Trophoblast cell (in vitro differentiated cells and primary cell): ENCODE measurements at regions not wholly inside any gene's neighbourhood (a gene's known extent, or its start where the extent isn't known, plus 50 kb on each side); places are given as distances from the start of the nearest gene placed in this dataset.

Experiments
- DNase-seq, 2 donors: peaks; one replicate each; pipeline ENCODE4 v3.0.0-alpha.2; 2016
- H2AFZ ChIP-seq: 2 replicates; pipeline ENCODE4 v1.6.1; 2013; ENCODE audit warnings: low read length, moderate library complexity, mild to moderate bottlenecking; ENCODE audit not compliant: insufficient read depth, poor library complexity
- H2AK5ac ChIP-seq: 2 replicates; pipeline ENCODE4 v1.6.1; 2013; ENCODE audit warnings: mild to moderate bottlenecking, low read length
- H2BK120ac ChIP-seq: 2 replicates; pipeline ENCODE4 v1.6.1; 2013; ENCODE audit warnings: low read length, mild to moderate bottlenecking, moderate library complexity; ENCODE audit not compliant: insufficient read depth, poor library complexity
- H2BK12ac ChIP-seq: 2 replicates; pipeline ENCODE4 v1.6.1; 2013; ENCODE audit warnings: mild to moderate bottlenecking, low read length, moderate library complexity
- H2BK5ac ChIP-seq: 2 replicates; pipeline ENCODE4 v1.6.1; 2013; ENCODE audit warnings: low read length, low read depth, moderate library complexity, mild to moderate bottlenecking; ENCODE audit not compliant: poor library complexity
- H3K14ac ChIP-seq: 2 replicates; pipeline ENCODE4 v1.6.1; 2013; ENCODE audit warnings: mild to moderate bottlenecking, low read length
- H3K18ac ChIP-seq: 2 replicates; pipeline ENCODE4 v1.6.1; 2013; ENCODE audit warnings: mild to moderate bottlenecking, low read length
- H3K23ac ChIP-seq: 2 replicates; pipeline ENCODE4 v1.6.1; 2013; ENCODE audit warnings: low read length
- H3K27ac ChIP-seq: 2 replicates; pipeline ENCODE4 v1.5.1; 2013; ENCODE audit warnings: low read depth, mild to moderate bottlenecking, inconsistent platforms, low read length, moderate library complexity
- H3K27me3 ChIP-seq: 2 replicates; pipeline ENCODE4 v1.6.1; 2013; ENCODE audit warnings: inconsistent platforms, mild to moderate bottlenecking, low read length, moderate library complexity; ENCODE audit not compliant: insufficient read depth
- H3K36me3 ChIP-seq, 2 experiments: 1 replicate in 1 of 2; 2 replicates in 1 of 2; pipeline ENCODE4 v1.6.1; 2013; ENCODE audit warnings: low read length in 2 of 2, mild to moderate bottlenecking in 2 of 2, moderate library complexity in 1 of 2; ENCODE audit not compliant: insufficient read depth in 2 of 2, control insufficient read depth in 1 of 2
- H3K4ac ChIP-seq: 2 replicates; pipeline ENCODE4 v1.6.1; 2013; ENCODE audit warnings: low read depth, mild to moderate bottlenecking, low read length, moderate library complexity
- H3K4me1 ChIP-seq, 2 experiments: 1 replicate in 1 of 2; 2 replicates in 1 of 2; pipeline ENCODE4 v1.6.1; 2013; ENCODE audit warnings: low read length in 2 of 2, mild to moderate bottlenecking in 2 of 2, moderate library complexity in 1 of 2; ENCODE audit not compliant: insufficient read depth in 2 of 2, control insufficient read depth in 1 of 2
- H3K4me2 ChIP-seq: 2 replicates; pipeline ENCODE4 v1.6.1; 2013; ENCODE audit warnings: inconsistent platforms, mild to moderate bottlenecking, low read length, moderate library complexity
- H3K4me3 ChIP-seq: 2 replicates; pipeline ENCODE4 v1.5.1; 2013; ENCODE audit warnings: mild to moderate bottlenecking, low read depth, low read length, inconsistent platforms
- H3K79me1 ChIP-seq: one replicate; pipeline ENCODE4 v1.6.1; 2013; ENCODE audit warnings: low read length
- H3K79me2 ChIP-seq: 2 replicates; pipeline ENCODE4 v1.6.1; 2013; ENCODE audit warnings: low read length, mild to moderate bottlenecking; ENCODE audit not compliant: control insufficient read depth, insufficient read depth, poor library complexity
- H3K9ac ChIP-seq: 2 replicates; pipeline ENCODE4 v1.6.1; 2013; ENCODE audit warnings: mild to moderate bottlenecking, low read length
- H3K9me3 ChIP-seq: 2 replicates; pipeline ENCODE4 v1.6.1; 2013; ENCODE audit warnings: low read depth, mild to moderate bottlenecking, control low read depth, inconsistent platforms, low read length; ENCODE audit not compliant: insufficient read depth
- H4K12ac ChIP-seq: 2 replicates; pipeline ENCODE4 v1.6.1; 2013; ENCODE audit warnings: low read depth, mild to moderate bottlenecking, low read length, moderate library complexity
- H4K8ac ChIP-seq: 2 replicates; pipeline ENCODE4 v1.6.1; 2013; ENCODE audit warnings: low read depth, mild to moderate bottlenecking, low read length, moderate library complexity
- H4K91ac ChIP-seq: one replicate; pipeline ENCODE4 v1.6.1; 2013; ENCODE audit warnings: low read depth, mild to moderate bottlenecking, low read length, moderate library complexity
- WGBS: extraction: QIAGEN DNeasy Blood & Tissue Kit; methylation state at CpG from one replicate; pipeline ENCODE4 v1.1.7; 2013; ENCODE audit warnings: missing lambda C conversion rate; ENCODE audit not compliant: insufficient read length, insufficient coverage; ENCODE audit errors: extremely low coverage; 5-methylcytosine and 5-hydroxymethylcytosine counted together

- Histone ChIP-seq H3K4me1 (no peaks in the 10 kb centered on the region), H3K14ac (no peak overlapping the region), H2AFZ (no peak overlapping the region), H2BK120ac (no peak overlapping the region), H4K8ac (no peak overlapping the region), H4K12ac (no peak overlapping the region), H2AK5ac (no peak overlapping the region), H3K79me2 (no peaks in the 10 kb centered on the region), H3K4me2 (no peak overlapping the region), H3K27me3 (no peaks in the 10 kb centered on the region), H3K36me3 (no peaks in the 10 kb centered on the region), H3K18ac (no peak overlapping the region), H3K4ac (no peak overlapping the region), H3K9me3 (peaks cover 2% of the 10 kb centered on the region), H3K79me1 (no peaks in the 10 kb centered on the region), H2BK12ac (no peak overlapping the region), H3K23ac (no peak overlapping the region), H3K4me3 (no peak overlapping the region), H3K9ac (no peak overlapping the region), H3K27ac (no peak overlapping the region), H4K91ac (no peak overlapping the region), H2BK5ac (no peak overlapping the region)
- DNase-seq, result peak in 1 of 2 donors; percentile 36
- WGBS, result no CpG with 5 or more reads among the region's 10 CpGs
Measured at GRCh38 chr6:1136415-1136774, 175.5 kb upstream of the FOXQ1 start.

GRCh38 chr6:1135726-1136414, 176.0 kb upstream of the FOXQ1 start:
- Histone ChIP-seq H3K14ac (no peak overlapping the region), H3K18ac (no peak overlapping the region), H3K23ac (no peak overlapping the region), H2BK5ac (no peak overlapping the region), H3K79me1 (no peaks in the 10 kb centered on the region), H3K4me1 (no peaks in the 10 kb centered on the region), H4K12ac (no peak overlapping the region), H3K79me2 (no peaks in the 10 kb centered on the region), H3K27ac (no peak overlapping the region), H3K27me3 (no peaks in the 10 kb centered on the region), H2AK5ac (no peak overlapping the region), H2BK120ac (no peak overlapping the region), H3K4me3 (no peak overlapping the region), H4K91ac (no peak overlapping the region), H3K4me2 (no peak overlapping the region), H3K4ac (no peak overlapping the region), H3K36me3 (no peaks in the 10 kb centered on the region), H2BK12ac (no peak overlapping the region), H3K9me3 (peaks cover 2% of the 10 kb centered on the region), H2AFZ (no peak overlapping the region), H4K8ac (no peak overlapping the region), H3K9ac (no peak overlapping the region)
- no peak for DNase-seq
- no CpG with 5 or more reads among the region's 7 CpGs for WGBS

GRCh38 chr6:1131285-1132079, 180.4 kb upstream of the FOXQ1 start:
- Histone ChIP-seq H3K27ac (no peak overlapping the region), H3K23ac (no peak overlapping the region), H3K36me3 (no peaks in the 10 kb centered on the region), H4K91ac (no peak overlapping the region), H3K27me3 (no peaks in the 10 kb centered on the region), H3K79me2 (no peaks in the 10 kb centered on the region), H3K4me1 (no peaks in the 10 kb centered on the region), H3K4me2 (no peak overlapping the region), H2BK120ac (no peak overlapping the region), H3K4ac (no peak overlapping the region), H2AFZ (no peak overlapping the region), H3K4me3 (no peak overlapping the region), H4K8ac (no peak overlapping the region), H2BK12ac (no peak overlapping the region), H2BK5ac (no peak overlapping the region), H3K9ac (no peak overlapping the region), H4K12ac (no peak overlapping the region), H3K14ac (no peak overlapping the region), H3K9me3 (peaks cover 8% of the 10 kb centered on the region), H2AK5ac (no peak overlapping the region), H3K79me1 (no peaks in the 10 kb centered on the region), H3K18ac (no peak overlapping the region)
- no peak for DNase-seq
- no CpG with 5 or more reads among the region's 9 CpGs for WGBS

GRCh38 chr6:1130709-1131108, 181.2 kb upstream of the FOXQ1 start:
- Histone ChIP-seq H4K91ac (no peak overlapping the region), H3K9ac (no peak overlapping the region), H2AK5ac (no peak overlapping the region), H3K18ac (no peak overlapping the region), H4K8ac (no peak overlapping the region), H3K4ac (no peak overlapping the region), H2BK5ac (no peak overlapping the region), H3K23ac (no peak overlapping the region), H3K9me3 (peaks cover 8% of the 10 kb centered on the region), H3K27me3 (no peaks in the 10 kb centered on the region), H4K12ac (no peak overlapping the region), H3K14ac (no peak overlapping the region), H3K36me3 (no peaks in the 10 kb centered on the region), H2BK12ac (no peak overlapping the region), H3K79me2 (no peaks in the 10 kb centered on the region), H3K4me2 (no peak overlapping the region), H3K4me3 (no peak overlapping the region), H2BK120ac (no peak overlapping the region), H3K79me1 (no peaks in the 10 kb centered on the region), H3K27ac (no peak overlapping the region), H3K4me1 (no peaks in the 10 kb centered on the region), H2AFZ (no peak overlapping the region)
- no CpG with 5 or more reads among the region's 7 CpGs for whole genome bisulfite sequencing
- no peak for DNase-seq
